ENCODE measurements at regions not wholly inside any gene's neighbourhood (a gene's known extent, or its start where the extent isn't known, plus 50 kb on each side); places are given as distances from the start of the nearest gene placed in this dataset.

- H3K27me3 ChIP-seq (replicated peaks in 2 of 5; ENCODE audit: control insufficient read depth in 4 of 5, insufficient read depth in 5 of 5, low read length in 4 of 5): peaks cover 0 to 3% (median 0%) of the 10 kb centered on the region in 5 experiments
- no peaks in the 10 kb centered on the region for H3K36me3 ChIP-seq (ENCODE audit: control insufficient read depth in 4 of 4, insufficient read depth in 4 of 4, low read length in 3 of 4)
- POLR2A ChIA-PET: no interaction called here
- no peak overlapping the region for H3K27ac ChIP-seq (ENCODE audit: insufficient read depth in 1 of 2, low read depth in 1 of 2, low read length in 2 of 2, poor library complexity in 1 of 2, severe bottlenecking in 2 of 2)
- no peak for DNase-seq
- H3K4me1 ChIP-seq (ENCODE audit: control extremely low read depth in 1 of 4, control insufficient read depth in 4 of 4, insufficient read depth in 4 of 4, low read length in 3 of 4): no peaks in the 10 kb centered on the region
- CTCF ChIA-PET: no interaction called here
- H3K9me3 ChIP-seq (ENCODE audit: control extremely low read depth in 1 of 5, control insufficient read depth in 4 of 5, insufficient read depth in 2 of 5, low read depth in 1 of 5, low read length in 4 of 5): peaks cover 0 to 1% (median 0%) of the 10 kb centered on the region in 5 experiments
- H3K4me3 ChIP-seq (ENCODE audit: control insufficient read depth in 1 of 7, extremely low read depth in 1 of 7, insufficient read depth in 4 of 7, low read depth in 2 of 7, low read length in 6 of 7): no peak overlapping the region
These were observed 129.3 kb downstream of the LNPK start for GRCh38 chr2:175872721-175873120.

DNA sequence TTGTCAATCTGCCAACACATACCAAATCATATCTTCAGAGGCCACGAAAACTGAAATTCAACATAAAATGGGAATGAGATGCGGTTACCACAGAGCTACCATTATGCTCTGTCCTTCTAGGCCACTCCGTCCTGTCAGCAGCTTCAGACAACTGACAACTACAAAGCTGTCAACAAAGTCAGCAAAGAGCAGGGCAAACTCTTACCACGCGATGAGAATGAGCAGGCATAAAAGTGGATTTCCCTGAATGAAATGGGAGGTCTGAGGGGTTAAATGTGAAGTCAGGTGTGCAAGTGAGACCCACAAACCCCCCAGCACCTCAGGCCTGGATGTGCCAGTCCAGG lies 130.1 kb downstream of the LNPK start:
- ChIA-PET POLR2A (no interaction called here), CTCF (no interaction called here)
- no peaks in the 10 kb centered on the region for H3K36me3 ChIP-seq (ENCODE audit: control insufficient read depth in 4 of 4, insufficient read depth in 4 of 4, low read length in 3 of 4)
- H3K27me3 ChIP-seq (replicated peaks in 2 of 5; ENCODE audit: control insufficient read depth in 4 of 5, insufficient read depth in 5 of 5, low read length in 4 of 5): peaks cover 0 to 3% (median 0%) of the 10 kb centered on the region in 5 experiments
- 90% methylated on average over 2 of the region's 5 CpGs for WGBS (ENCODE audit: insufficient coverage)
- no peak overlapping the region for H3K4me3 ChIP-seq (ENCODE audit: control insufficient read depth in 1 of 7, extremely low read depth in 1 of 7, insufficient read depth in 4 of 7, low read depth in 2 of 7, low read length in 6 of 7)
- peaks cover 0 to 1% (median 0%) of the 10 kb centered on the region in 5 experiments for H3K9me3 ChIP-seq (ENCODE audit: control extremely low read depth in 1 of 5, control insufficient read depth in 4 of 5, insufficient read depth in 2 of 5, low read depth in 1 of 5, low read length in 4 of 5)
- no peak overlapping the region for H3K27ac ChIP-seq (ENCODE audit: insufficient read depth in 1 of 2, low read depth in 1 of 2, low read length in 2 of 2, poor library complexity in 1 of 2, severe bottlenecking in 2 of 2)
- no peak for DNase-seq
- H3K4me1 ChIP-seq (ENCODE audit: control extremely low read depth in 1 of 4, control insufficient read depth in 4 of 4, insufficient read depth in 4 of 4, low read length in 3 of 4): no peaks in the 10 kb centered on the region

- H3K9me3 ChIP-seq (ENCODE audit: control extremely low read depth in 1 of 5, control insufficient read depth in 4 of 5, insufficient read depth in 2 of 5, low read depth in 1 of 5, low read length in 4 of 5): peaks cover 0 to 1% (median 0%) of the 10 kb centered on the region in 5 experiments
- H3K4me1 ChIP-seq (ENCODE audit: control extremely low read depth in 1 of 4, control insufficient read depth in 4 of 4, insufficient read depth in 4 of 4, low read length in 3 of 4): no peaks in the 10 kb centered on the region
- ChIA-PET POLR2A (no interaction called here), CTCF (no interaction called here)
- no peak for DNase-seq
- WGBS (ENCODE audit: insufficient coverage): 96% methylated on average over 2 of the region's 3 CpGs
- H3K27ac ChIP-seq (ENCODE audit: insufficient read depth in 1 of 2, low read depth in 1 of 2, low read length in 2 of 2, poor library complexity in 1 of 2, severe bottlenecking in 2 of 2): no peak overlapping the region
- H3K27me3 ChIP-seq (replicated peaks in 2 of 5; ENCODE audit: control insufficient read depth in 4 of 5, insufficient read depth in 5 of 5, low read length in 4 of 5): peaks cover 0 to 3% (median 0%) of the 10 kb centered on the region in 5 experiments
- H3K36me3 ChIP-seq (ENCODE audit: control insufficient read depth in 4 of 4, insufficient read depth in 4 of 4, low read length in 3 of 4): no peaks in the 10 kb centered on the region
- H3K4me3 ChIP-seq (ENCODE audit: control insufficient read depth in 1 of 7, extremely low read depth in 1 of 7, insufficient read depth in 4 of 7, low read depth in 2 of 7, low read length in 6 of 7): no peak overlapping the region
These were observed 130.6 kb downstream of the LNPK start for GRCh38 chr2:175871331-175872004.

GRCh38 chr2:175865716-175866115 lies 136.4 kb downstream of the LNPK start:
- H3K27ac ChIP-seq (ENCODE audit: insufficient read depth in 1 of 2, low read depth in 1 of 2, low read length in 2 of 2, poor library complexity in 1 of 2, severe bottlenecking in 2 of 2): no peak overlapping the region
- WGBS (ENCODE audit: insufficient coverage): 100% methylated on average over 1 of the region's 4 CpGs
- H3K27me3 ChIP-seq (replicated peaks in 2 of 5; ENCODE audit: control insufficient read depth in 4 of 5, insufficient read depth in 5 of 5, low read length in 4 of 5): peaks cover 0 to 7% (median 3%) of the 10 kb centered on the region in 5 experiments
- no peak overlapping the region for H3K4me3 ChIP-seq (ENCODE audit: control insufficient read depth in 1 of 7, extremely low read depth in 1 of 7, insufficient read depth in 4 of 7, low read depth in 2 of 7, low read length in 6 of 7)
- CTCF ChIA-PET: no interaction called here
- POLR2A ChIA-PET: no interaction called here
- DNase-seq: no peak
- H3K4me1 ChIP-seq (ENCODE audit: control extremely low read depth in 1 of 4, control insufficient read depth in 4 of 4, insufficient read depth in 4 of 4, low read length in 3 of 4): no peaks in the 10 kb centered on the region
- peaks cover 0 to 1% (median 0%) of the 10 kb centered on the region in 5 experiments for H3K9me3 ChIP-seq (ENCODE audit: control extremely low read depth in 1 of 5, control insufficient read depth in 4 of 5, insufficient read depth in 2 of 5, low read depth in 1 of 5, low read length in 4 of 5)
- no peaks in the 10 kb centered on the region for H3K36me3 ChIP-seq (ENCODE audit: control insufficient read depth in 4 of 4, insufficient read depth in 4 of 4, low read length in 3 of 4)

DNA sequence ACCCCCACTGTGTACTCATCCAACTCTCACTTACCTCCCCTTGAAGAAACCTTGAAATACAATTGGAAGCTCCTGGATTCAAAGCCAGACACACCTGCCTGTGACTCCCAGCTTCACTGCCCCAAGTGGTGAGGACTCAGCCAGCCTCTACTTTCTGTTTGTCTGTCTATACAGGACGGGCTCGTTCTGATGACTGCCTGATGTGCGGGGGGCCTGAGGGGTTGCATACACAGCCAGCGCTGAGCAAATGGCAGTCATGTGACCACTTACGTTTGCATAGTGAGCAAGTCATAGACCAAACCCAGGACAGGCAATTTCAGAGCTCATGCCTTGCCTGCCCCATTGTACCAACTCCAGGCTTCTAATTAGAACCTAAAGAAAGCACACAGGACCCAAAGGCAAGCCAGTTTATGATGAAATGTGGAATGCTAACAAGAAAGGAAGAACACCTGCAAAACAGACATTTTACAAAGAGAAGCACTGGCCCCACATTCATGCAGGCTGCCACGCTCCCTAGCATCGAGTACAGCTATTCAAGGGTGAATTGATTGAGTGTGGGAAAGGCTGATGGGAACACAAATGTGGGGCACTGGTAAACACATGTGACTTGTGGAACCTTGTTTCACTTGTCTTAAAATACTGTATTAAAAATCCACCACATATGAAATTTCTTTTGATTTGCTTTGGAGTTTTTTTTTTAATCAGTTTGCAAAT lies 137.8 kb downstream of the LNPK start:
- WGBS (ENCODE audit: insufficient coverage): 71% methylated on average over 5 of the region's 7 CpGs
- POLR2A ChIA-PET: no interaction called here

GRCh38 chr2:175861958-175862357 lies 140.1 kb downstream of the LNPK start:
- no peak overlapping the region for H3K27ac ChIP-seq (ENCODE audit: insufficient read depth in 1 of 2, low read depth in 1 of 2, low read length in 2 of 2, poor library complexity in 1 of 2, severe bottlenecking in 2 of 2)
- 65% methylated on average over 2 of the region's 2 CpGs for WGBS (ENCODE audit: insufficient coverage)
- H3K4me1 ChIP-seq (ENCODE audit: control extremely low read depth in 1 of 4, control insufficient read depth in 4 of 4, insufficient read depth in 4 of 4, low read length in 3 of 4): no peaks in the 10 kb centered on the region
- no peaks in the 10 kb centered on the region for H3K36me3 ChIP-seq (ENCODE audit: control insufficient read depth in 4 of 4, insufficient read depth in 4 of 4, low read length in 3 of 4)
- CTCF ChIA-PET: no interaction called here
- DNase-seq: no peak
- no peaks in the 10 kb centered on the region for H3K9me3 ChIP-seq (ENCODE audit: control extremely low read depth in 1 of 5, control insufficient read depth in 4 of 5, insufficient read depth in 2 of 5, low read depth in 1 of 5, low read length in 4 of 5)
- POLR2A ChIA-PET: no interaction called here
- H3K27me3 ChIP-seq (replicated peaks in 2 of 5; ENCODE audit: control insufficient read depth in 4 of 5, insufficient read depth in 5 of 5, low read length in 4 of 5): peaks cover 0 to 7% (median 3%) of the 10 kb centered on the region in 5 experiments
- no peak overlapping the region for H3K4me3 ChIP-seq (ENCODE audit: control insufficient read depth in 1 of 7, extremely low read depth in 1 of 7, insufficient read depth in 4 of 7, low read depth in 2 of 7, low read length in 6 of 7)

More for the DNA sequence above, 137.8 kb downstream of the LNPK start:
- Histone ChIP-seq H3K9me3 (ENCODE audit: control extremely low read depth in 1 of 5, control insufficient read depth in 4 of 5, insufficient read depth in 2 of 5, low read depth in 1 of 5, low read length in 4 of 5) (peaks cover 0 to 1% (median 0%) of the 10 kb centered on the region in 5 experiments), H3K36me3 (ENCODE audit: control insufficient read depth in 4 of 4, insufficient read depth in 4 of 4, low read length in 3 of 4) (no peaks in the 10 kb centered on the region), H3K27me3 (replicated peaks in 2 of 5; ENCODE audit: control insufficient read depth in 4 of 5, insufficient read depth in 5 of 5, low read length in 4 of 5) (peaks cover 0 to 7% (median 3%) of the 10 kb centered on the region in 5 experiments), H3K27ac (ENCODE audit: insufficient read depth in 1 of 2, low read depth in 1 of 2, low read length in 2 of 2, poor library complexity in 1 of 2, severe bottlenecking in 2 of 2) (no peak overlapping the region), H3K4me1 (ENCODE audit: control extremely low read depth in 1 of 4, control insufficient read depth in 4 of 4, insufficient read depth in 4 of 4, low read length in 3 of 4) (no peaks in the 10 kb centered on the region), H3K4me3 (ENCODE audit: control insufficient read depth in 1 of 7, extremely low read depth in 1 of 7, insufficient read depth in 4 of 7, low read depth in 2 of 7, low read length in 6 of 7) (no peak overlapping the region)
- DNase-seq: no peak
- CTCF ChIA-PET: no interaction called here

DNA sequence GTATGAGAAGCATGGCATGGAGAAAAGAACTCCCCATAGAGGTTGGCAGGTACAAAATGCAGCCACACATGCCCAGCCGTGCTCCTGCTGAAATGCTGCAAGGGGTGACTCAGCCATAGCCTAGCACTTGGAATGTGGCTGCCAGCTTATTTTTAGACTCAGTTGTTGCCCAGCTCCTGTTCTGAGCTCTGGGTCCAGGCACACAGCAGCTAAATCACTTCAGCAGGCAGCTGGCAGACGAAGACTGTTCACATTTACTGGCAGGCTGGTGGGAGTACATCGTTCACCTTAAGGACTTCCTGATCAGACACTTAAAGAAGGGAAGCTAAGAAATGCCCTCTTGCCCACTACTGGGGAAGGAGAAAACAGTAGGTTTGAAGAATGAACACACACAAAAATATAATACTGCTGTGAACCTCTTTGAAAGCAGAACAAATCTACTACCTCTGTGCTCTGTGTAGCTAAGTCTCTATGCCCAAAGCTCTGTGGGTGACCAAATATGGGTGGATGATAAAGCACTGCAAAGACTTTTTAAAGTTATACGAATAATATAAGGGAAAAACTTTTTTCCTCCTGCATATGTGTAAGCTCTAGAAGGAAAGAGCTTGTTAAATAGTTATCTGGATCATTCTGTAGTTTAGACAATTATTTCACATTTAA lies 146.1 kb downstream of the LNPK start:
- no peak for DNase-seq
- POLR2A ChIA-PET: no interaction called here

More for the DNA sequence above, 146.1 kb downstream of the LNPK start:
- no peak overlapping the region for H3K4me3 ChIP-seq (ENCODE audit: control insufficient read depth in 1 of 7, extremely low read depth in 1 of 7, insufficient read depth in 4 of 7, low read depth in 2 of 7, low read length in 6 of 7)
- WGBS (ENCODE audit: insufficient coverage): 90% methylated on average over 1 of the region's 4 CpGs
- no peaks in the 10 kb centered on the region for H3K9me3 ChIP-seq (ENCODE audit: control extremely low read depth in 1 of 5, control insufficient read depth in 4 of 5, insufficient read depth in 2 of 5, low read depth in 1 of 5, low read length in 4 of 5)
- H3K27me3 ChIP-seq (replicated peaks in 2 of 5; ENCODE audit: control insufficient read depth in 4 of 5, insufficient read depth in 5 of 5, low read length in 4 of 5): peaks cover 0 to 2% (median 0%) of the 10 kb centered on the region in 5 experiments
- no peaks in the 10 kb centered on the region for H3K36me3 ChIP-seq (ENCODE audit: control insufficient read depth in 4 of 4, insufficient read depth in 4 of 4, low read length in 3 of 4)
- CTCF ChIA-PET: no interaction called here
- H3K4me1 ChIP-seq (ENCODE audit: control extremely low read depth in 1 of 4, control insufficient read depth in 4 of 4, insufficient read depth in 4 of 4, low read length in 3 of 4): no peaks in the 10 kb centered on the region
- no peak overlapping the region for H3K27ac ChIP-seq (ENCODE audit: insufficient read depth in 1 of 2, low read depth in 1 of 2, low read length in 2 of 2, poor library complexity in 1 of 2, severe bottlenecking in 2 of 2)
